DND-41 (cell line): ENCODE measurements at regions not wholly inside any gene's neighbourhood (a gene's known extent, or its start where the extent isn't known, plus 50 kb on each side); places are given as distances from the start of the nearest gene placed in this dataset.

Source experiments
- ATAC-seq: fragments of 200-7000 bp; cut with Tn5 transposase; 3 replicates; pipeline ENCODE4 v1.9.1; 2021; ENCODE audit warnings: low read depth; ENCODE audit not compliant: insufficient read depth
- DNase-seq: peaks from one replicate; pipeline ENCODE4 v3.0.0-alpha.2; 2020
- H2AFZ ChIP-seq: 2 replicates; pipeline ENCODE4 v1.6.0; 2012; ENCODE audit warnings: low read depth, low read length
- H3K27ac ChIP-seq: 2 replicates; pipeline ENCODE4 v1.5.1; 2012; ENCODE audit warnings: low read length, inconsistent platforms
- H3K27me3 ChIP-seq: fragments of 200-600 bp; sonication (generic); 2 replicates; pipeline ENCODE4 v1.6.0; 2012; ENCODE audit warnings: low read length, mild to moderate bottlenecking, inconsistent platforms; ENCODE audit not compliant: insufficient read depth, poor library complexity
- H3K36me3 ChIP-seq: 2 replicates; pipeline ENCODE4 v1.5.1; 2012; ENCODE audit warnings: low read length, inconsistent platforms; ENCODE audit not compliant: insufficient read depth
- H3K4me1 ChIP-seq: 2 replicates; pipeline ENCODE4 v1.5.1; 2012; ENCODE audit warnings: mild to moderate bottlenecking, low read length; ENCODE audit not compliant: insufficient read depth
- H3K4me2 ChIP-seq: 2 replicates; pipeline ENCODE4 v1.6.0; 2012; ENCODE audit warnings: mild to moderate bottlenecking, moderate library complexity, low read length, inconsistent platforms; ENCODE audit not compliant: insufficient read depth
- H3K4me3 ChIP-seq, 2 experiments: fragments of 200-600 bp in 1 of 2; shearing (Covaris generic) in 1 of 2; 2 replicates each; pipeline ENCODE4 v1.5.1; 2012 to 2016; ENCODE audit warnings: inconsistent platforms in 2 of 2, low read length in 2 of 2, mild to moderate bottlenecking in 2 of 2, low read depth in 1 of 2, moderate library complexity in 1 of 2
- H3K79me2 ChIP-seq: 2 replicates; pipeline ENCODE4 v1.6.0; 2012; ENCODE audit warnings: low read length, inconsistent platforms; ENCODE audit not compliant: insufficient read depth
- H3K9ac ChIP-seq: 2 replicates; pipeline ENCODE4 v1.6.0; 2012; ENCODE audit warnings: low read depth, mild to moderate bottlenecking, inconsistent platforms, low read length, moderate library complexity
- H3K9me3 ChIP-seq: 2 replicates; pipeline ENCODE4 v1.5.1; 2012; ENCODE audit warnings: low read length, moderate library complexity, mild to moderate bottlenecking, inconsistent platforms; ENCODE audit not compliant: insufficient read depth, severe bottlenecking
- H4K20me1 ChIP-seq: 2 replicates; pipeline ENCODE4 v1.6.0; 2012; ENCODE audit warnings: low read length; ENCODE audit not compliant: insufficient read depth
- EZH2 ChIP-seq: IDR thresholded peaks from 3 replicates; pipeline ENCODE4 v1.6.1; 2012; ENCODE audit warnings: borderline replicate concordance, low read depth, mild to moderate bottlenecking, moderate library complexity, low read length, inconsistent platforms; ENCODE audit not compliant: severe bottlenecking
- TF ChIP-seq, protein P1 (sequence below): IDR thresholded peaks from 2 replicates; pipeline ENCODE4 v1.5.1; 2012; ENCODE audit warnings: borderline replicate concordance, low read length, moderate library complexity, mild to moderate bottlenecking; ENCODE audit not compliant: poor library complexity, severe bottlenecking; ENCODE audit errors: extremely low read depth

DNA sequence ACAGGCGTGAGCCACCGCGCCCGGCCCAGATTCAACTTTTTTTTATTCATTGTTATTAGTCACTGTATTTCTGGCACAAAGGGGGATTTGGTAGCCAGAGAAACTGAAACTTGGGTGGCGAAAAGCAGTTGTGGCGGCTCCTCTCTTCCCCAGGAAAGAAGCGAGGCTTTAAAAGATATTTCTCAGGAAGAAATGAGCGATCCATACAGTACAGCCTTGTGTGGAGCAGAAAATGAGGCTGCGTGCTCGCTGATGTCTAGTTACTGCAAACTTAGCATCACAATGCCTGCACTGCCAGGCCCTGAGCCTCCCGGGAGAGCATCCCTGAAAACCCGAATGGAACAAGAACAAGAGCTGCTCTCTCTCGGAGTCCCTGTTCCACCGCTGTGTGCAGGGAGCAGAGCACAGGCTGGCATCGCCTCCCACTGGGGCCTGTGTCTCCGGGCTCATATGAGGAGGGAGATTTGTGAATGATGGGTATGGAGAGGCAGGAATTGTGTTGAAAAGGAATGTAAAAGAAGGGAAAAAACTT, 234.0 kb downstream of the ZNF516 start:
- H3K79me2 ChIP-seq: no peaks in the 10 kb centered on the region
- no peaks in the 10 kb centered on the region for H3K36me3 ChIP-seq
- H4K20me1 ChIP-seq: no peaks in the 10 kb centered on the region
- no peak overlapping the region for H3K4me2 ChIP-seq
- no peak overlapping the region for H2AFZ ChIP-seq
- H3K9me3 ChIP-seq: no peaks in the 10 kb centered on the region
- TF ChIP-seq, protein P1, sequence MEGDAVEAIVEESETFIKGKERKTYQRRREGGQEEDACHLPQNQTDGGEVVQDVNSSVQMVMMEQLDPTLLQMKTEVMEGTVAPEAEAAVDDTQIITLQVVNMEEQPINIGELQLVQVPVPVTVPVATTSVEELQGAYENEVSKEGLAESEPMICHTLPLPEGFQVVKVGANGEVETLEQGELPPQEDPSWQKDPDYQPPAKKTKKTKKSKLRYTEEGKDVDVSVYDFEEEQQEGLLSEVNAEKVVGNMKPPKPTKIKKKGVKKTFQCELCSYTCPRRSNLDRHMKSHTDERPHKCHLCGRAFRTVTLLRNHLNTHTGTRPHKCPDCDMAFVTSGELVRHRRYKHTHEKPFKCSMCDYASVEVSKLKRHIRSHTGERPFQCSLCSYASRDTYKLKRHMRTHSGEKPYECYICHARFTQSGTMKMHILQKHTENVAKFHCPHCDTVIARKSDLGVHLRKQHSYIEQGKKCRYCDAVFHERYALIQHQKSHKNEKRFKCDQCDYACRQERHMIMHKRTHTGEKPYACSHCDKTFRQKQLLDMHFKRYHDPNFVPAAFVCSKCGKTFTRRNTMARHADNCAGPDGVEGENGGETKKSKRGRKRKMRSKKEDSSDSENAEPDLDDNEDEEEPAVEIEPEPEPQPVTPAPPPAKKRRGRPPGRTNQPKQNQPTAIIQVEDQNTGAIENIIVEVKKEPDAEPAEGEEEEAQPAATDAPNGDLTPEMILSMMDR: no peak
- no peak for TF ChIP-seq EZH2
- H3K27me3 ChIP-seq: no peaks in the 10 kb centered on the region
- DNase-seq (no peak), ATAC-seq (no peak)
- peaks cover 3% of the 10 kb centered on the region; the same call in 1 of the 2 replicates for H3K4me1 ChIP-seq
- H3K4me3 ChIP-seq: no peak overlapping the region
- H3K9ac ChIP-seq: no peak overlapping the region
- no peak overlapping the region for H3K27ac ChIP-seq

DNA sequence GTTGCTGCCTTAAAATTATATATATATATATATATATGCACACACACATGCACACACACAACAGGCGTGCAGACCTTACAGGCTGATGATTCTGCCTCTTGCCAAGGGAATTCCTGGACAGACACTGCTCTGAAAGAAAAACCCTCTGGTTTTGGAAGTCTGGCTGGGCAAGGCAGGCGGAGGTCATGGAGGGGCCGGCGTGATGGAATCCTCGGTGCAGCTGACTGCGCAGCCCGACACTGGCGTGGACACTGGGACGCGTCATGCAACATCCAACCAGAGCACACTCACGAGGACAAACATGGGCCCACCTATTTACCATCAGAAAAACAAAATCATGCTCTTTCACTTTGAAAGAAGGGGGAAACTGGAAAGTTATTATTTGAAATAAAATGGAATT, 235.3 kb downstream of the ZNF516 start:
- DNase-seq: no peak
- Histone ChIP-seq H3K4me3 (no peak overlapping the region), H4K20me1 (no peaks in the 10 kb centered on the region), H3K27ac (no peak overlapping the region), H3K9me3 (no peaks in the 10 kb centered on the region), H2AFZ (no peak overlapping the region), H3K79me2 (no peaks in the 10 kb centered on the region), H3K4me2 (no peak overlapping the region), H3K4me1 (peaks cover 3% of the 10 kb centered on the region; the same call in 1 of the 2 replicates), H3K36me3 (no peaks in the 10 kb centered on the region), H3K9ac (no peak overlapping the region), H3K27me3 (no peaks in the 10 kb centered on the region)
- no peak for ATAC-seq
- no peak for TF ChIP-seq EZH2
- TF ChIP-seq, protein P1: no peak

DNA sequence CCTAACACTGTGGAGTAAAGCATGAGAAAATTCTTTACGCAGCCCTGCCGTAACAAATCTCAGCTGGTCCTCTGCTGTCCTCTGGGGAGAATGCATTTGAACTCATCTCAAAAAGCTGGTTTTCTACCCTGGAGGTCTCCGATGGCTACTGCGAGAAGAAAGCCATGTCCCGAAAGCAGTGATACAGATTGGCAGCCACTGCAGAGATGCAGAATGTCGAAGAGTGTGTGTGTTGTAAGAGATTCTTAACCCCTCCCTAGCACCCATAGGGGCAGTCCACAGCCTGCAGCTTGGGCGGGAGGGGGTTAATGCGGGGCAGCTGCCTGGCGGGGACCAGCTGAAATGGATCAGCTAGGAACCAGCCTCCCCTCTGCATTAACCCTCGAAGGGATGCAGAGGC, 235.9 kb downstream of the ZNF516 start:
- Histone ChIP-seq H2AFZ (no peak overlapping the region), H3K27ac (no peak overlapping the region), H3K27me3 (no peaks in the 10 kb centered on the region), H3K9me3 (no peaks in the 10 kb centered on the region), H4K20me1 (no peaks in the 10 kb centered on the region), H3K9ac (no peak overlapping the region), H3K4me1 (peaks cover 3% of the 10 kb centered on the region; the same call in 1 of the 2 replicates), H3K4me3 (no peak overlapping the region), H3K79me2 (no peaks in the 10 kb centered on the region), H3K4me2 (no peak overlapping the region), H3K36me3 (no peaks in the 10 kb centered on the region)
- no peak; the same call in 2 of the 3 replicates for ATAC-seq
- TF ChIP-seq, protein P1: no peak
- TF ChIP-seq EZH2: no peak
- no peak for DNase-seq
